ENCODE measurements at regions not wholly inside any gene's neighbourhood (a gene's known extent, or its start where the extent isn't known, plus 50 kb on each side); places are given as distances from the start of the nearest gene placed in this dataset.
A peak's percentile ranks its signal among the peaks of the same experiment; 100 is the strongest.

GRCh38 chr9:2465921-2466460, 155.6 kb upstream of the VLDLR start:
- no peaks in the 10 kb centered on the region for H3K9me3 ChIP-seq (replicated peaks; ENCODE audit: control insufficient read depth, insufficient read depth, low read length)
- no peaks in the 10 kb centered on the region for H3K36me3 ChIP-seq (ENCODE audit: control insufficient read depth in 2 of 2, insufficient read depth in 2 of 2, low read length in 1 of 2)
- ATAC-seq (peak; percentile 98), FAIRE-seq (peak; percentile 61), DNase-seq (ENCODE audit: low read depth, low spot score) (peak; percentile 84)
- H3K4me2 ChIP-seq (ENCODE audit: control insufficient read depth, insufficient read depth): no peak overlapping the region
- no peaks in the 10 kb centered on the region for H3K79me2 ChIP-seq (ENCODE audit: control insufficient read depth, insufficient read depth, low read length)
- H2AFZ ChIP-seq (ENCODE audit: control insufficient read depth, low read depth, low read length): no peak overlapping the region
- RAD21 ChIA-PET (ENCODE audit: unreplicated experiment): interaction anchor here (0.9 to 2.8 kb wide), 10 partner anchors 9 to 378 kb away, joined by 4 to 24 read pairs (median 6); partner anchors contain the start of gene PUM3
- no peak overlapping the region for H3K4me3 ChIP-seq
- in situ Hi-C loops (cut with MboI): no loop called here
- H4K20me1 ChIP-seq (ENCODE audit: control insufficient read depth, insufficient read depth): no peaks in the 10 kb centered on the region
- no TSS peak for BruUV-seq (replicated peaks)
- H3K27me3 ChIP-seq (replicated peaks in 1 of 2; ENCODE audit: control insufficient read depth in 2 of 2, insufficient read depth in 2 of 2, low read length in 1 of 2): no peaks in the 10 kb centered on the region
- H3K27ac ChIP-seq (ENCODE audit: control insufficient read depth, insufficient read depth): no peak overlapping the region
- peaks cover 6% of the 10 kb centered on the region; the same call in 1 of the 2 replicates for H3K4me1 ChIP-seq (ENCODE audit: control insufficient read depth, insufficient read depth, low read length)
- intact Hi-C loops (cut with micrococcal nuclease; ENCODE audit: unreplicated experiment): loop anchor here (5.0 kb wide), 3 partner anchors 156 to 376 kb away; partner anchors contain the start of genes PUM3 and VLDLR
- SMC1A ChIA-PET (ENCODE audit: uncharacterized antibody, unreplicated experiment): interaction anchor here (0.7 to 2.0 kb wide), 21 partner anchors 10 to 263 kb away, joined by 3 to 10 read pairs (median 3); no protein-coding TSS in a partner anchor
- WGBS (ENCODE audit: insufficient coverage, insufficient replicate concordance, low lambda C conversion rate, missing lambda C conversion rate): 0% methylated on average over 1 of the region's 1 CpG
- H3K9ac ChIP-seq (ENCODE audit: control insufficient read depth, insufficient read depth, low read length): no peak overlapping the region
- CTCF ChIA-PET: interaction anchor here (0.6 to 1.9 kb wide), 8 partner anchors 12 to 373 kb away, joined by 3 to 7 read pairs (median 4); no protein-coding TSS in a partner anchor
- POLR2A ChIA-PET: interaction anchor here (0.5 kb wide), 1 partner anchor 258 kb away, joined by 7 read pairs; no protein-coding TSS in a partner anchor
- no peak for TF ChIP-seq CHD2 (IDR thresholded peaks at IDR 0.05; ENCODE audit: borderline replicate concordance, low read depth, low read length)
- TF ChIP-seq CUX1 (IDR thresholded peaks at IDR 0.05; ENCODE audit: insufficient replicate concordance, low read depth, low read length): peak; percentile 96
- TF ChIP-seq EP300 (IDR thresholded peaks at IDR 0.05; ENCODE audit: borderline replicate concordance in 1 of 2, control insufficient read depth in 1 of 2, low read depth in 2 of 2, low read length in 2 of 2): peak in 1 of 2 experiments; percentile 39; a peak in 1 of 4 replicates
- peak; percentile 83; the same call in 1 of the 2 replicates for TF ChIP-seq NBN (IDR thresholded peaks at IDR 0.05)
- peak; percentile 62 for TF ChIP-seq ATF2 (IDR thresholded peaks at IDR 0.05; ENCODE audit: low read length)
- peak; percentile 46 for TF ChIP-seq SKIL (IDR thresholded peaks at IDR 0.05; ENCODE audit: low read depth, poor library complexity, severe bottlenecking)
- TF ChIP-seq IKZF2 (IDR thresholded peaks at IDR 0.05): peak; percentile 58 to 74; a peak in 3 of 4 replicates
- no peak for TF ChIP-seq E2F8 (IDR thresholded peaks at IDR 0.05; ENCODE audit: low read depth, partially characterized antibody)
- no peak for TF ChIP-seq TCF7 (IDR thresholded peaks at IDR 0.05; ENCODE audit: borderline replicate concordance)
- TF ChIP-seq RELA (IDR thresholded peaks at IDR 0.05; ENCODE audit: borderline replicate concordance, partially characterized antibody): no peak
